Osteoblast (primary cell): ENCODE measurements at regions not wholly inside any gene's neighbourhood (a gene's known extent, or its start where the extent isn't known, plus 50 kb on each side); places are given as distances from the start of the nearest gene placed in this dataset.

ENCODE experiments used
- DNase-seq: peaks from one replicate; pipeline ENCODE4 v3.0.0; 2011; ENCODE audit warnings: low spot score, mixed read lengths; ENCODE audit not compliant: insufficient read length; ENCODE audit errors: missing footprints
- H2AFZ ChIP-seq: 2 replicates; pipeline ENCODE4 v1.6.0; 2011; ENCODE audit warnings: mild to moderate bottlenecking, low read length
- H3K27ac ChIP-seq: 2 replicates; pipeline ENCODE4 v1.5.1; 2011; ENCODE audit warnings: mild to moderate bottlenecking, low read depth, low read length, moderate library complexity
- H3K27me3 ChIP-seq: 2 replicates; pipeline ENCODE4 v1.6.0; 2012; ENCODE audit warnings: mild to moderate bottlenecking, control low read depth, inconsistent platforms, low read length, moderate library complexity; ENCODE audit not compliant: insufficient read depth
- H3K36me3 ChIP-seq: 2 replicates; pipeline ENCODE4 v1.5.1; 2011; ENCODE audit warnings: mild to moderate bottlenecking, low read length, control low read depth, moderate library complexity; ENCODE audit not compliant: insufficient read depth
- H3K4me1 ChIP-seq: 2 replicates; pipeline ENCODE4 v1.5.1; 2011; ENCODE audit warnings: mild to moderate bottlenecking, low read length, control low read depth, moderate library complexity; ENCODE audit not compliant: insufficient read depth
- H3K4me2 ChIP-seq: 2 replicates; pipeline ENCODE4 v1.6.0; 2011; ENCODE audit warnings: mild to moderate bottlenecking, low read length; ENCODE audit not compliant: insufficient read depth
- H3K4me3 ChIP-seq: fragments of 200-600 bp; sonication (generic); 3 replicates; pipeline ENCODE4 v1.5.1; 2012; ENCODE audit warnings: mild to moderate bottlenecking, low read length, inconsistent platforms; ENCODE audit not compliant: insufficient read depth
- H3K79me2 ChIP-seq: 2 replicates; pipeline ENCODE4 v1.6.0; 2012; ENCODE audit warnings: mild to moderate bottlenecking, low read length, control low read depth, inconsistent platforms; ENCODE audit not compliant: insufficient read depth
- H3K9me3 ChIP-seq: 2 replicates; pipeline ENCODE4 v1.5.1; 2011; ENCODE audit warnings: low read depth, low read length, control low read depth
- H4K20me1 ChIP-seq: 2 replicates; pipeline ENCODE4 v1.6.0; 2012; ENCODE audit warnings: mild to moderate bottlenecking, low read length, control low read depth; ENCODE audit not compliant: insufficient read depth
- CTCF ChIP-seq: IDR thresholded peaks from 2 replicates; pipeline ENCODE4 v1.5.1; 2011; ENCODE audit warnings: mild to moderate bottlenecking, low read depth, low read length, moderate library complexity; ENCODE audit errors: extremely low read depth

- no peaks in the 10 kb centered on the region for H3K36me3 ChIP-seq
- H3K79me2 ChIP-seq, result no peaks in the 10 kb centered on the region
- H3K4me3 ChIP-seq, result no peak overlapping the region
- H3K27me3 ChIP-seq, result no peaks in the 10 kb centered on the region
- H3K4me2 ChIP-seq, result no peak overlapping the region
- H3K4me1 ChIP-seq, result no peaks in the 10 kb centered on the region
- DNase-seq, result no peak
- H3K27ac ChIP-seq, result no peak overlapping the region
- no peaks in the 10 kb centered on the region for H4K20me1 ChIP-seq
- no peak overlapping the region for H2AFZ ChIP-seq
- TF ChIP-seq CTCF, result no peak
- H3K9me3 ChIP-seq, result no peaks in the 10 kb centered on the region
These were observed 58.3 kb upstream of the NEUROD6 start for GRCh38 chr7:31398815-31399214.

- TF ChIP-seq CTCF, result no peak
- no peak overlapping the region for H3K27ac ChIP-seq
- no peaks in the 10 kb centered on the region for H3K4me1 ChIP-seq
- H3K27me3 ChIP-seq, result no peaks in the 10 kb centered on the region
- no peak overlapping the region for H3K4me2 ChIP-seq
- H3K9me3 ChIP-seq, result no peaks in the 10 kb centered on the region
- no peaks in the 10 kb centered on the region for H4K20me1 ChIP-seq
- H3K4me3 ChIP-seq, result no peak overlapping the region
- H3K79me2 ChIP-seq, result no peaks in the 10 kb centered on the region
- DNase-seq, result no peak
- H3K36me3 ChIP-seq, result no peaks in the 10 kb centered on the region
- H2AFZ ChIP-seq, result no peak overlapping the region
These were observed 66.7 kb upstream of the NEUROD6 start for GRCh38 chr7:31407178-31407676.

GRCh38 chr7:31408140-31408729, 67.7 kb upstream of the NEUROD6 start:
- no peak overlapping the region for H2AFZ ChIP-seq
- peak; percentile 18 for DNase-seq
- no peaks in the 10 kb centered on the region for H4K20me1 ChIP-seq
- H3K4me2 ChIP-seq, result no peak overlapping the region
- H3K36me3 ChIP-seq, result no peaks in the 10 kb centered on the region
- H3K79me2 ChIP-seq, result no peaks in the 10 kb centered on the region
- no peaks in the 10 kb centered on the region for H3K27me3 ChIP-seq
- H3K27ac ChIP-seq, result no peak overlapping the region
- H3K4me1 ChIP-seq, result no peaks in the 10 kb centered on the region
- no peak overlapping the region for H3K4me3 ChIP-seq
- no peak for TF ChIP-seq CTCF
- no peaks in the 10 kb centered on the region for H3K9me3 ChIP-seq

GRCh38 chr7:31410265-31410664, 69.7 kb upstream of the NEUROD6 start:
- Histone ChIP-seq H3K4me3 (no peak overlapping the region), H3K27me3 (no peaks in the 10 kb centered on the region), H3K27ac (no peak overlapping the region), H2AFZ (no peak overlapping the region), H3K36me3 (no peaks in the 10 kb centered on the region), H3K4me2 (no peak overlapping the region), H3K4me1 (no peaks in the 10 kb centered on the region), H3K79me2 (no peaks in the 10 kb centered on the region), H3K9me3 (no peaks in the 10 kb centered on the region), H4K20me1 (no peaks in the 10 kb centered on the region)
- TF ChIP-seq CTCF, result no peak
- no peak for DNase-seq
